Thyroid gland (tissue), 4 donors: ENCODE measurements at regions not wholly inside any gene's neighbourhood (a gene's known extent, or its start where the extent isn't known, plus 50 kb on each side); places are given as distances from the start of the nearest gene placed in this dataset.

Source experiments
- DNase-seq, 2 donors: peaks; one replicate each; pipeline ENCODE4 v3.0.0-alpha.2; 2019
- H3K27ac ChIP-seq, 3 donors: fragments of 200-600 bp; sonication (generic); 1 replicate in 2 of 3; 2 replicates in 1 of 3; pipeline ENCODE4 v1.5.1; 2016 to 2019; ENCODE audit warnings: mild to moderate bottlenecking in 1 of 3, moderate library complexity in 1 of 3
- H3K27me3 ChIP-seq: fragments of 200-600 bp; sonication (generic); one replicate; pipeline ENCODE4 v1.5.1; 2019
- H3K36me3 ChIP-seq, 2 donors: fragments of 200-600 bp; sonication (generic); one replicate each; pipeline ENCODE4 v1.5.1; 2016 to 2019
- H3K4me1 ChIP-seq, 2 donors: fragments of 200-600 bp; sonication (generic); one replicate each; pipeline ENCODE4 v1.5.1; 2017 to 2019
- H3K4me3 ChIP-seq, 3 donors: fragments of 200-600 bp; sonication (generic); replicated peaks in 1 of 3; 1 replicate in 2 of 3; 2 replicates in 1 of 3; pipeline ENCODE4 v1.5.1; 2016; ENCODE audit warnings: mild to moderate bottlenecking in 1 of 3
- H3K9me3 ChIP-seq: fragments of 200-600 bp; sonication (generic); one replicate; pipeline ENCODE4 v1.5.1; 2017
- POLR2A ChIP-seq, 2 donors: fragments of 450-650 bp; IDR thresholded peaks; one replicate each; pipeline ENCODE4 v1.6.1; 2017; ENCODE audit warnings: antibody characterized with exemption in 2 of 2, mild to moderate bottlenecking in 2 of 2, moderate library complexity in 1 of 2
- WGBS, 2 donors: methylation state at CpG; one replicate each; pipeline ENCODE4 v1.1.5; 2017; 5-methylcytosine and 5-hydroxymethylcytosine counted together
- intact Hi-C: fragments of 100-400 bp; cut with DNase I; formaldehyde crosslinking; loops from one replicate; pipeline ENCODE4 v1.15.1; 2023
- TF ChIP-seq, protein P1 (sequence below), 6 experiments: fragments of 200-600 bp in 3 of 6; fragments of 450-650 bp in 3 of 6; sonication (generic) in 3 of 6; IDR thresholded peaks; one replicate each; pipeline ENCODE4 v1.5.1; 2016 to 2019; ENCODE audit warnings: antibody characterized with exemption in 6 of 6, mild to moderate bottlenecking in 2 of 6, inconsistent platforms in 1 of 6, moderate library complexity in 1 of 6

DNA sequence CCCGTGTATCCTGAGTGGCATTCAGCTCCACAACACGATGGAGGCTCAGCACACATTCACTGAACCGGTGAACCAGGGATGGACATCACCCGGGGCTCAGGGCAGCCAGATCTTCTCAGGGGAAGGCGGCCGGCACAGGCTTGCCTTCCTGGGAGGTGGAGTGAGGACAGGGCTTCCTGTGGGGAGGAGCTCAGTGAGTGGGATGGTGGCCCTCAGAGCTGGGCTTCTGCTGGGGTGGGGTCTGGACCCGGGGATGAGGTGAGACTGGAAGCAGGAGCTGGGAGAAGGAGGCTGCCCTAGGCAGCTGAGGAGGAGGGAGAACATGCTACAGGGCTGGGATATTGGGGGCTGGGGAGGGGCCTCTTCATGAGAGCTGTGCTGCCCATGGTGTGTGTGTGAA, 58.5 kb upstream of the PRR23E start:
- Histone ChIP-seq H3K9me3 (no peaks in the 10 kb centered on the region), H3K36me3 (no peaks in the 10 kb centered on the region), H3K4me1 (peaks cover 11 to 29% of the 10 kb centered on the region in 2 donors), H3K4me3 (no peak overlapping the region), H3K27ac (no peak overlapping the region), H3K27me3 (no peaks in the 10 kb centered on the region)
- DNase-seq = no peak
- TF ChIP-seq POLR2A (IDR thresholded peaks at IDR 0.05) = no peak
- TF ChIP-seq, protein P1, sequence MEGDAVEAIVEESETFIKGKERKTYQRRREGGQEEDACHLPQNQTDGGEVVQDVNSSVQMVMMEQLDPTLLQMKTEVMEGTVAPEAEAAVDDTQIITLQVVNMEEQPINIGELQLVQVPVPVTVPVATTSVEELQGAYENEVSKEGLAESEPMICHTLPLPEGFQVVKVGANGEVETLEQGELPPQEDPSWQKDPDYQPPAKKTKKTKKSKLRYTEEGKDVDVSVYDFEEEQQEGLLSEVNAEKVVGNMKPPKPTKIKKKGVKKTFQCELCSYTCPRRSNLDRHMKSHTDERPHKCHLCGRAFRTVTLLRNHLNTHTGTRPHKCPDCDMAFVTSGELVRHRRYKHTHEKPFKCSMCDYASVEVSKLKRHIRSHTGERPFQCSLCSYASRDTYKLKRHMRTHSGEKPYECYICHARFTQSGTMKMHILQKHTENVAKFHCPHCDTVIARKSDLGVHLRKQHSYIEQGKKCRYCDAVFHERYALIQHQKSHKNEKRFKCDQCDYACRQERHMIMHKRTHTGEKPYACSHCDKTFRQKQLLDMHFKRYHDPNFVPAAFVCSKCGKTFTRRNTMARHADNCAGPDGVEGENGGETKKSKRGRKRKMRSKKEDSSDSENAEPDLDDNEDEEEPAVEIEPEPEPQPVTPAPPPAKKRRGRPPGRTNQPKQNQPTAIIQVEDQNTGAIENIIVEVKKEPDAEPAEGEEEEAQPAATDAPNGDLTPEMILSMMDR (IDR thresholded peaks at IDR 0.05) = no peak
- 65 to 75% methylated on average over 7 of the region's 7 CpGs for WGBS, 2 donors
- intact Hi-C loops = no loop called here

DNA sequence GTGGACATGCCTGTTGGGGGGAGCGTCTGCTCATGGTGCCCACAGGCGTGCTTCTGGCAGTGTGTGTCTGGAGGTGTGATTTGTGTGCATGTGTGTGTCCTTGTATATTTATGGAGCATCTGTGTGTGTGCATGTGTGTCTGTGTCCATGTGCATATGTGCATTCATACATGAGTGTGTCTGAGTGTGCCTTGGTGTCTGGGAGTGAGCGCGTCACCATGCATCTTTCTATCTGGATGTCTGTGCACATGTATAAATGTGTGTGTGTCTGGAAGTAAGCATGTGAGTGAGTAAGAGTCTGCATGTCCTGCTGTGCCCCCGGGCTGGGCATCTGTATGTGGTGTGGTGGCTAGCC, 58.1 kb upstream of the PRR23E start:
- Histone ChIP-seq H3K36me3 (no peaks in the 10 kb centered on the region), H3K27ac (no peak overlapping the region), H3K9me3 (no peaks in the 10 kb centered on the region), H3K27me3 (no peaks in the 10 kb centered on the region), H3K4me3 (no peak overlapping the region), H3K4me1 (peaks cover 11 to 29% of the 10 kb centered on the region in 2 donors)
- whole genome bisulfite sequencing, 2 donors = 78 to 91% methylated on average over 4 to 5 of the region's 5 CpGs
- TF ChIP-seq, protein P1 (IDR thresholded peaks at IDR 0.05) = no peak
- no peak for TF ChIP-seq POLR2A (IDR thresholded peaks at IDR 0.05)
- DNase-seq = no peak
- intact Hi-C loops = no loop called here

DNA sequence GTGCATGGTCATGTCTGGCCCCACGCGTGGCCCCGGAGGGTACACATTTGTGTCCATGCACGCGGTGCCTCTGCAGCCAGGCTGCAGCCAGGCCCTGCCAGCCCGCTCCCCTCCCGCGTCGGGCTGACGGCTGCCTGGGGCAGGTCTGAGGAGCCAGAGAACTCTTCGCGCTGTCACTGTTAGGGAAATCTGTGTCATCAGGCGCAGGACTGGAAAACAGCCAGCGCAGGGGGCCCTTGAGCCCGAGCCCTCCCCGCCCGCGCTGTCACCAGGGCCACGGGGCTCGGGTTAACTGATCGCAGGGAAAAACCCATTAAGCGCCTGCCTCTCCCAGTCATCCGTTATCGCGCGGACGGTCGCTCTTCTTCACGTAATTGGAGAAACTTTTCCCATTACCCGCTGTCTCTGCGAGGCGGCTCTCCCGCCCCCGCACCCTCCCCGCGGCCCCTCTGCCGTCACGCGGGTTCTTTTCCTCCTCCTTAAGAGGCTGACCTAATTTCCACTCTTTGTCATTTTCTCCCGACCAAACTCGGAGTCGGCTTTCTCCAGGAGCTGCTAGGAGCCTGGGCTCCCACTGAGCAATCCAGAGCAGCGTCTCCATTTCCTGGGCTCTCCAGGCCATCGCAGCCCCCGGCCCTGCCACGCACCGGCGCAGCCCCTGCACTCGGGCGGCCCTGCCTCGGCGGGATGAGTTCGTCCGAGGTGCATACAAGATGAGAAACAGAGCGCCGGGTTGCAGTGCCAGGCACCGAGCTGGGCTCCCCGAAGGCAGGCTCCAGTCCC, 57.5 kb upstream of the PRR23E start:
- no peaks in the 10 kb centered on the region for H3K9me3 ChIP-seq
- no peaks in the 10 kb centered on the region for H3K27me3 ChIP-seq
- no peak overlapping the region for H3K27ac ChIP-seq
- TF ChIP-seq POLR2A (IDR thresholded peaks at IDR 0.05) = no peak
- peaks cover 11 to 29% of the 10 kb centered on the region in 2 donors for H3K4me1 ChIP-seq
- WGBS, 2 donors = 15 to 18% methylated on average over 39 to 50 of the region's 58 CpGs
- no peaks in the 10 kb centered on the region for H3K36me3 ChIP-seq
- peak overlapping the region in 1 of 3 donors; percentile 4 for H3K4me3 ChIP-seq
- intact Hi-C loops = no loop called here
- DNase-seq = peak; percentile 56 to 60

DNA sequence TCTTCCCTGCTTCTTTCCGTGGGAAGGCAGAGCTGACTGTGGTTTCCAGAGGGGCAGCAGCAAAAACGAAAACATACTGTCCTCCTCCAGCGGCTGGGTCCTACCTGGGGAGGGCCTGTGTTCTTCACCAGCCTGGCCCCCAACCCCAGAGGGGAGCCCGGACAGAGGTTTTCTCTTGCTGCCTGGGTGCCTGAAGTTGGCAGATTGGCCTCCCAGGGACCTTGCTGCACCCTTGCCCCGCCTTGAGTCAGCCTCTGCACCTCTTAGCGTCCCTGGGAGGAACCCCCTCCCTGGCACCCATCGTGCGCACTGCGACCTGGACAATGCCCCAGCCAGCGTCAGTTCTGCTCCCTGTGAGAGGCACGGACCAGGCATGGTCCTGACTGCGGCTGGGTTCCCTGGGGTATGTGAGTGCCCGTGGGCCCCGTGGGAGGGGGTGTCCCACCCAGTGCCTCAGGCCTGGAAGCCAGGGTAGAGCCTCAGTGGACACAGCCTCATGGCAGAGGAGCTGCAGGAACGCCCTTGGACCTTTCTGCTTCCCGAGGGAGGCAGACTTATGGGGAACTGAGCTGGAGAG, 56.8 kb upstream of the PRR23E start:
- 75 to 76% methylated on average over 7 to 13 of the region's 16 CpGs for WGBS, 2 donors
- H3K27ac ChIP-seq = no peak overlapping the region
- no peak overlapping the region for H3K4me3 ChIP-seq

DNA sequence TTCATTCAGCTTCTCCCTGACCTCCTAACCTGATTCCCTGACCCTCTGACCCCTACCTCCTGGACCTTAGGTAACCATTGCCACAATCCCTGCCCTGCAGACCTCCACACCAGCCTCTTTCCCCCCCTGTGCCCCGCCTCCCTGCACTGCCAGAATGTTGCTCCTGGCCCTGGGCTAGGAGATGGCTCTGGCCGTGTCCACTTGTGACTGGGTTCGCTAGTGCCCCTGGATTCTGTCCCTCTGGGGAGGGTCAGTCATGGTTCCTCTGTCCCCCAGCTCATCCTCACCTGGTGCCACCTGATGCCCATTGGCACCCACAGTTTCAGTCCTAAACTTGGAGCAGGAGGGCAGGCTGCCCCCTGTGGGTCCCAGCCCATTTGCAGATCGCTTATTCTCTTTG, 56.2 kb upstream of the PRR23E start:
- H3K27ac ChIP-seq = no peak overlapping the region
- H3K9me3 ChIP-seq = no peaks in the 10 kb centered on the region
- H3K4me3 ChIP-seq = no peak overlapping the region
- 97 to 98% methylated on average over 4 of the region's 4 CpGs for WGBS, 2 donors
- no peaks in the 10 kb centered on the region for H3K27me3 ChIP-seq
- peaks cover 11 to 29% of the 10 kb centered on the region in 2 donors for H3K4me1 ChIP-seq
- no peak for DNase-seq
- intact Hi-C loops = no loop called here
- no peaks in the 10 kb centered on the region for H3K36me3 ChIP-seq
- TF ChIP-seq, protein P1 (IDR thresholded peaks at IDR 0.05) = no peak
- no peak for TF ChIP-seq POLR2A (IDR thresholded peaks at IDR 0.05)

More for the DNA sequence above, 56.8 kb upstream of the PRR23E start:
- H3K36me3 ChIP-seq = no peaks in the 10 kb centered on the region
- H3K27me3 ChIP-seq = no peaks in the 10 kb centered on the region
- intact Hi-C loops = no loop called here
- DNase-seq = no peak
- H3K4me1 ChIP-seq = peaks cover 11 to 29% of the 10 kb centered on the region in 2 donors
- TF ChIP-seq, protein P1 (IDR thresholded peaks at IDR 0.05) = no peak
- H3K9me3 ChIP-seq = no peaks in the 10 kb centered on the region
